Endothelial cell (in vitro differentiated cells): ENCODE measurements at regions not wholly inside any gene's neighbourhood (a gene's known extent, or its start where the extent isn't known, plus 50 kb on each side); places are given as distances from the start of the nearest gene placed in this dataset.

Source experiments
- DNase-seq: peaks from one replicate; pipeline ENCODE4 v3.0.0; 2021; ENCODE audit warnings: low spot score
- H3K27ac Mint-ChIP-seq: one replicate; pipeline ENCODE4 v1.8.0; 2021; ENCODE audit warnings: mixed read lengths, inconsistent platforms; ENCODE audit not compliant: unreplicated experiment
- H3K27me3 Mint-ChIP-seq: one replicate; pipeline ENCODE4 v1.8.0; 2021; ENCODE audit warnings: mild to moderate bottlenecking, moderate library complexity, mixed read lengths, inconsistent platforms; ENCODE audit not compliant: unreplicated experiment
- H3K36me3 Mint-ChIP-seq: one replicate; pipeline ENCODE4 v1.8.0; 2021; ENCODE audit warnings: mild to moderate bottlenecking, low read depth, mixed read lengths, inconsistent platforms; ENCODE audit not compliant: unreplicated experiment
- H3K4me1 Mint-ChIP-seq: one replicate; pipeline ENCODE4 v1.8.0; 2021; ENCODE audit warnings: mild to moderate bottlenecking, mixed read lengths, inconsistent platforms; ENCODE audit not compliant: unreplicated experiment
- H3K4me3 Mint-ChIP-seq: one replicate; pipeline ENCODE4 v1.8.0; 2021; ENCODE audit warnings: mild to moderate bottlenecking, mixed read lengths, inconsistent platforms; ENCODE audit not compliant: unreplicated experiment
- H3K9me3 Mint-ChIP-seq: one replicate; pipeline ENCODE4 v1.8.0; 2021; ENCODE audit warnings: mixed read lengths, inconsistent platforms; ENCODE audit not compliant: unreplicated experiment
- TF ChIP-seq, protein P1 (sequence below): fragments of 200-600 bp; sonication (generic); IDR thresholded peaks from one replicate; pipeline ENCODE4 v1.5.0; 2021; ENCODE audit warnings: antibody characterized with exemption; ENCODE audit not compliant: unreplicated experiment

DNA sequence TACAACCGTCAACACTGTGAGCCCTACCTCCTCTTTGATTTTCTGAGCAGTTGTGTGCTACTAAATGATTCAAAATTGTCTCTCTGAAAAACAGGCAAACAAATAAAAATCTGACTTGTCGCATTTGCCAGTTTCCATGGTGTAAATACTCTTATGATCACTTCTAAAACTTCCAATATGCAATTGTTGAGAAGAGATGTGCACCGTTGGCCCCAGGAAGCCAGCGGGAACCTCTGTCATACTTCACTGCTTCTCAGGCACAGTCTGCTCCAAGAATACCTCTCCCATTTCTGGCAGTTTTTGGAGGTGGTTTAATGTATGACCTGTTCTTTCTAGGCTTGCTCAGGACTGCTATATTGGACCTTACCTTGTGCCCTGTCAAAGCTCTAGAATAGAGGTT, 196.0 kb upstream of the NCAM2 start:
- TF ChIP-seq, protein P1, sequence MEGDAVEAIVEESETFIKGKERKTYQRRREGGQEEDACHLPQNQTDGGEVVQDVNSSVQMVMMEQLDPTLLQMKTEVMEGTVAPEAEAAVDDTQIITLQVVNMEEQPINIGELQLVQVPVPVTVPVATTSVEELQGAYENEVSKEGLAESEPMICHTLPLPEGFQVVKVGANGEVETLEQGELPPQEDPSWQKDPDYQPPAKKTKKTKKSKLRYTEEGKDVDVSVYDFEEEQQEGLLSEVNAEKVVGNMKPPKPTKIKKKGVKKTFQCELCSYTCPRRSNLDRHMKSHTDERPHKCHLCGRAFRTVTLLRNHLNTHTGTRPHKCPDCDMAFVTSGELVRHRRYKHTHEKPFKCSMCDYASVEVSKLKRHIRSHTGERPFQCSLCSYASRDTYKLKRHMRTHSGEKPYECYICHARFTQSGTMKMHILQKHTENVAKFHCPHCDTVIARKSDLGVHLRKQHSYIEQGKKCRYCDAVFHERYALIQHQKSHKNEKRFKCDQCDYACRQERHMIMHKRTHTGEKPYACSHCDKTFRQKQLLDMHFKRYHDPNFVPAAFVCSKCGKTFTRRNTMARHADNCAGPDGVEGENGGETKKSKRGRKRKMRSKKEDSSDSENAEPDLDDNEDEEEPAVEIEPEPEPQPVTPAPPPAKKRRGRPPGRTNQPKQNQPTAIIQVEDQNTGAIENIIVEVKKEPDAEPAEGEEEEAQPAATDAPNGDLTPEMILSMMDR, result no peak
- H3K27me3 Mint-ChIP-seq, result no peaks in the 10 kb centered on the region
- no peak overlapping the region for H3K27ac Mint-ChIP-seq
- no peaks in the 10 kb centered on the region for H3K36me3 Mint-ChIP-seq
- no peak for DNase-seq
- H3K4me3 Mint-ChIP-seq, result no peak overlapping the region
- no peaks in the 10 kb centered on the region for H3K4me1 Mint-ChIP-seq
- no peaks in the 10 kb centered on the region for H3K9me3 Mint-ChIP-seq

DNA sequence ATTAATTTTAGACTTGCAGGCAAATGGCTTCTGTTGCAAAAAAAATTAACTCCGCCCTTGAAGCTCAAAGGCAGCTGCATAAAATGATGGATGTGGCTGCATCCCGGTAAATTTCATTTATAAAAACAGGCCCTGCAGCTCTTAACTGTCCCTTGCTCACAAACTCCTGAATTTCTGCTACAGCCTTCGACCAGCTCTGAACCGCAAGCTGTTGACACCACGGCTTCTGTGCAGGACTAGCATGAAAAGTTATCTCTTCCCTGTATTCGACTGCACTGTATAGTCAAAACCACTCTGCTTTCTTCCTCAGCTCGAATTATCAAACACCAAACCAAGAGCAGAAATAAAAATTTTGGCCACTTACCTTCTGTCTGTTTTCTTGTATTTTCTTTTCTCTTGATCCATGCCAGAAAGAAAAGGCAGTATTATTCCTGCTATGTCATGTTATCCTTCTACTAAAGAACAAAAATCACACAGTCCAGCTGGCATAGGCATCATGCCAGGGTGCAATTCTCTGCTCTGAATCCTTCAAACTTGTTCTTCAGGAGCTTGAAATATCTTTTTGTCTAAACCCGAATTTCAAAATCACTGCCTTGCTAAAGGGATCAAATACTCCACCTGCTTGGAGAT, 195.5 kb upstream of the NCAM2 start:
- H3K4me3 Mint-ChIP-seq, result no peak overlapping the region
- H3K27ac Mint-ChIP-seq, result no peak overlapping the region

DNA sequence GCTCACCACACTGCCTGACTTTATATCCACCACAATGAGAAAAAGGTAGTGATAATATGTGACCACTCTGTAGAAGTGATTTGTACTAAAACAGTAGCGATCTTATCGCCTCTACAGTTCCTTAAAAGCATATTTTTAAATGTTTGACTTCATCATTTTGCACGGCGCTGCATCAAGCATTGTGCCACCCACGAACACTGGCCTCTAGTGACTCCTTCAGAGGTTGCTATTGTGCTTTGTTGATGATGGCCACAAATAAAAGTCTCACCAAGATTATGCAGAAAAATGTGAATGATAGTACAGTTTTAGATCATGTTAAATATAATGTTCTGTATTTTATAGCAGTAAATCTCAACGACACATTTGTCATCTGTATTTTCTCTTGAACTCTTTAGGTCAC, 186.5 kb upstream of the NCAM2 start:
- Mint-ChIP-seq H3K36me3 (no peaks in the 10 kb centered on the region), H3K27ac (no peak overlapping the region), H3K4me3 (no peak overlapping the region), H3K27me3 (no peaks in the 10 kb centered on the region), H3K9me3 (no peaks in the 10 kb centered on the region), H3K4me1 (no peaks in the 10 kb centered on the region)
- no peak for DNase-seq
- TF ChIP-seq, protein P1, result no peak

More for the DNA sequence above, 195.5 kb upstream of the NCAM2 start:
- Mint-ChIP-seq H3K9me3 (no peaks in the 10 kb centered on the region), H3K36me3 (no peaks in the 10 kb centered on the region), H3K4me1 (no peaks in the 10 kb centered on the region), H3K27me3 (no peaks in the 10 kb centered on the region)
- DNase-seq, result no peak
- TF ChIP-seq, protein P1, result no peak

DNA sequence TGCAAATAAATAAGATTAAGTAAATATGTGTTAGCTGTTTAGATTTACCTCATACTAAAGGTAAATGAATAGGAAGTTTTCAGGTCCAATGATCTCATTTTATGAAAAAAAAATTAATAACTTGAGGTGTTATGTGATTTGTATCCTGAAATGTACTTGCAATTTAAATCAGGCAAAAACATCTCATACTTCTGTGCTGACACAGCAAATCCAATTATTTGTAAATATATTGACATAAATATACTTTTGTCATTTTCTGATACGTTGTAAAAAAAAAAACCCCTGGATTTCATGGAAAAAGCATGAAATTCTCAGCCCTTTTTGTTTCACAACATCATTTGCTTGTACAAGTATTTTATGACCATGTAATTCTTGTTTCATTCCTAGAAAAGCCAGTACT, 184.1 kb upstream of the NCAM2 start:
- no peaks in the 10 kb centered on the region for H3K9me3 Mint-ChIP-seq
- TF ChIP-seq, protein P1, result no peak
- H3K36me3 Mint-ChIP-seq, result no peaks in the 10 kb centered on the region
- no peak overlapping the region for H3K27ac Mint-ChIP-seq
- no peak for DNase-seq
- H3K4me3 Mint-ChIP-seq, result no peak overlapping the region
- H3K27me3 Mint-ChIP-seq, result no peaks in the 10 kb centered on the region
- no peaks in the 10 kb centered on the region for H3K4me1 Mint-ChIP-seq

DNA sequence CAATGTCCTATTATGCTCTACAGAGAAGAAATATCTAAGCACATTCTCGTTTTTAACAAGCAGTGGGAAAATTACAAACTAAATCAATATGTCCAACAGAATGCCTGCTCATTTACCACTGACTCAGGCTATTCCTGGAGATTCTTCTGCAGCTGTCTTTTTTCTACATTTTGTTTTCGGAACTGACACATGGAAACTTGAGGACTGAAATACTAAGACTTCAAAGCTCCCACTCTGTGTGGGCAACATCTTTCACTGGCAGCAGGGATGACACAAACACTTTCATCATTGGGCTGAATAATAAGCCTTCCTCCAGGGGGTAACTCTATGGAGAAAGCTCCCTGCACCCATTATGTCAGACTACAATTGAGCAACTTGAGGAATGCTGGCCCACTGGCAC, 175.5 kb upstream of the NCAM2 start:
- no peaks in the 10 kb centered on the region for H3K36me3 Mint-ChIP-seq

More for the DNA sequence above, 175.5 kb upstream of the NCAM2 start:
- no peak overlapping the region for H3K4me3 Mint-ChIP-seq
- DNase-seq, result no peak
- H3K27me3 Mint-ChIP-seq, result no peaks in the 10 kb centered on the region
- H3K27ac Mint-ChIP-seq, result no peak overlapping the region
- TF ChIP-seq, protein P1, result no peak
- H3K9me3 Mint-ChIP-seq, result no peaks in the 10 kb centered on the region
- H3K4me1 Mint-ChIP-seq, result no peaks in the 10 kb centered on the region
